Ectodermal cell (in vitro differentiated cells): ENCODE measurements at regions not wholly inside any gene's neighbourhood (a gene's known extent, or its start where the extent isn't known, plus 50 kb on each side); places are given as distances from the start of the nearest gene placed in this dataset.

Experiments
- H3K27ac ChIP-seq: 2 replicates; pipeline ENCODE4 v1.7.0; 2013; ENCODE audit warnings: mild to moderate bottlenecking, low read depth, low read length; ENCODE audit not compliant: insufficient read depth, poor library complexity, severe bottlenecking
- H3K27me3 ChIP-seq: 2 replicates; pipeline ENCODE4 v1.7.0; 2013; ENCODE audit warnings: mild to moderate bottlenecking, low read length; ENCODE audit not compliant: insufficient read depth, control insufficient read depth, poor library complexity, severe bottlenecking
- H3K36me3 ChIP-seq: one replicate; pipeline ENCODE4 v1.7.0; 2013; ENCODE audit warnings: low read length; ENCODE audit not compliant: control insufficient read depth, insufficient read depth
- H3K4me1 ChIP-seq: one replicate; pipeline ENCODE4 v1.7.0; 2013; ENCODE audit warnings: low read length; ENCODE audit not compliant: control insufficient read depth, insufficient read depth
- H3K4me3 ChIP-seq: 2 replicates; pipeline ENCODE4 v1.7.0; 2013; ENCODE audit warnings: low read depth, low read length, control low read depth; ENCODE audit not compliant: insufficient read depth
- H3K9me3 ChIP-seq: 2 replicates; pipeline ENCODE4 v1.7.0; 2013; ENCODE audit warnings: mild to moderate bottlenecking, low read length, moderate library complexity; ENCODE audit not compliant: control insufficient read depth
- WGBS, 2 experiments: methylation state at CpG; one replicate each; pipeline ENCODE4 v1.1.7; 2013; ENCODE audit warnings: missing lambda C conversion rate in 2 of 2; 5-methylcytosine and 5-hydroxymethylcytosine counted together

GRCh38 chr11:82676483-82677094 lies 57.1 kb downstream of the FAM181B start:
- H3K9me3 ChIP-seq: no peaks in the 10 kb centered on the region
- no peaks in the 10 kb centered on the region for H3K27me3 ChIP-seq
- H3K4me3 ChIP-seq: no peak overlapping the region
- no peaks in the 10 kb centered on the region for H3K4me1 ChIP-seq
- WGBS, 2 experiments: 89% methylated on average over 1 to 3 of the region's 3 CpGs
- H3K27ac ChIP-seq: no peak overlapping the region
- no peaks in the 10 kb centered on the region for H3K36me3 ChIP-seq

- no peak overlapping the region for H3K27ac ChIP-seq
- no peaks in the 10 kb centered on the region for H3K9me3 ChIP-seq
- H3K4me1 ChIP-seq: no peaks in the 10 kb centered on the region
- H3K4me3 ChIP-seq: no peak overlapping the region
- WGBS, 2 experiments: 74 to 75% methylated on average over 5 of the region's 5 CpGs
- no peaks in the 10 kb centered on the region for H3K27me3 ChIP-seq
- no peaks in the 10 kb centered on the region for H3K36me3 ChIP-seq
Observed at GRCh38 chr11:82675838-82676237, 57.8 kb downstream of the FAM181B start.

GRCh38 chr11:82673631-82674030 lies 60.0 kb downstream of the FAM181B start:
- H3K4me3 ChIP-seq: no peak overlapping the region
- H3K27me3 ChIP-seq: no peaks in the 10 kb centered on the region
- WGBS, 2 experiments: 80 to 90% methylated on average over 3 of the region's 3 CpGs
- H3K27ac ChIP-seq: no peak overlapping the region
- no peaks in the 10 kb centered on the region for H3K9me3 ChIP-seq
- H3K4me1 ChIP-seq: no peaks in the 10 kb centered on the region
- no peaks in the 10 kb centered on the region for H3K36me3 ChIP-seq

GRCh38 chr11:82671451-82671850 lies 62.2 kb downstream of the FAM181B start:
- no peak overlapping the region for H3K4me3 ChIP-seq
- H3K9me3 ChIP-seq: no peaks in the 10 kb centered on the region
- H3K27me3 ChIP-seq: no peaks in the 10 kb centered on the region
- H3K4me1 ChIP-seq: no peaks in the 10 kb centered on the region
- 91 to 94% methylated on average over 1 of the region's 1 CpG for WGBS, 2 experiments
- no peaks in the 10 kb centered on the region for H3K36me3 ChIP-seq
- H3K27ac ChIP-seq: no peak overlapping the region

- H3K4me3 ChIP-seq: no peak overlapping the region
- no peak overlapping the region for H3K27ac ChIP-seq
- no peaks in the 10 kb centered on the region for H3K36me3 ChIP-seq
- WGBS, 2 experiments: 83 to 86% methylated on average over 1 of the region's 1 CpG
- H3K4me1 ChIP-seq: no peaks in the 10 kb centered on the region
- no peaks in the 10 kb centered on the region for H3K9me3 ChIP-seq
- H3K27me3 ChIP-seq: no peaks in the 10 kb centered on the region
Observed at GRCh38 chr11:82663535-82663934, 70.1 kb downstream of the FAM181B start.

GRCh38 chr11:82653752-82654151 lies 79.9 kb downstream of the FAM181B start:
- H3K4me3 ChIP-seq: no peak overlapping the region
- H3K27me3 ChIP-seq: no peaks in the 10 kb centered on the region
- no peaks in the 10 kb centered on the region for H3K9me3 ChIP-seq
- H3K27ac ChIP-seq: no peak overlapping the region
- no peaks in the 10 kb centered on the region for H3K36me3 ChIP-seq
- WGBS, 2 experiments: 91 to 93% methylated on average over 4 of the region's 4 CpGs
- H3K4me1 ChIP-seq: no peaks in the 10 kb centered on the region

GRCh38 chr11:82639251-82639650 lies 94.4 kb downstream of the FAM181B start:
- Histone ChIP-seq H3K27ac (no peak overlapping the region), H3K36me3 (no peaks in the 10 kb centered on the region), H3K4me3 (no peak overlapping the region), H3K27me3 (no peaks in the 10 kb centered on the region), H3K4me1 (no peaks in the 10 kb centered on the region), H3K9me3 (no peaks in the 10 kb centered on the region)
- 82 to 85% methylated on average over 3 of the region's 3 CpGs for WGBS, 2 experiments

- H3K27me3 ChIP-seq: no peaks in the 10 kb centered on the region
- H3K9me3 ChIP-seq: no peaks in the 10 kb centered on the region
- no peak overlapping the region for H3K4me3 ChIP-seq
- no peaks in the 10 kb centered on the region for H3K36me3 ChIP-seq
- H3K27ac ChIP-seq: no peak overlapping the region
- 92% methylated on average over 1 of the region's 1 CpG; no CpG with 5 or more reads in 1 of the 2 experiments for WGBS, 2 experiments
- H3K4me1 ChIP-seq: no peaks in the 10 kb centered on the region
Observed at GRCh38 chr11:82636615-82637014, 97.0 kb downstream of the FAM181B start.

- Histone ChIP-seq H3K4me1 (no peaks in the 10 kb centered on the region), H3K27ac (no peak overlapping the region), H3K4me3 (no peak overlapping the region), H3K27me3 (no peaks in the 10 kb centered on the region), H3K36me3 (no peaks in the 10 kb centered on the region), H3K9me3 (no peaks in the 10 kb centered on the region)
- WGBS, 2 experiments: 93 to 98% methylated on average over 2 of the region's 2 CpGs
Observed at GRCh38 chr11:82634091-82634490, 99.6 kb downstream of the FAM181B start.

- H3K27ac ChIP-seq: no peak overlapping the region
- H3K36me3 ChIP-seq: no peaks in the 10 kb centered on the region
- no peaks in the 10 kb centered on the region for H3K4me1 ChIP-seq
- H3K4me3 ChIP-seq: no peak overlapping the region
- H3K9me3 ChIP-seq: no peaks in the 10 kb centered on the region
- no peaks in the 10 kb centered on the region for H3K27me3 ChIP-seq
- WGBS, 2 experiments: 88 to 90% methylated on average over 3 to 4 of the region's 4 CpGs
Observed at GRCh38 chr11:82631722-82632630, 101.7 kb downstream of the FAM181B start.
